NCI-H1105 (cell line): ENCODE measurements at regions not wholly inside any gene's neighbourhood (a gene's known extent, or its start where the extent isn't known, plus 50 kb on each side); places are given as distances from the start of the nearest gene placed in this dataset.

ENCODE experiments used
- DNase-seq: peaks from one replicate; lab custom pipeline; 2025; lab: John Stamatoyannopoulos, UW

DNA sequence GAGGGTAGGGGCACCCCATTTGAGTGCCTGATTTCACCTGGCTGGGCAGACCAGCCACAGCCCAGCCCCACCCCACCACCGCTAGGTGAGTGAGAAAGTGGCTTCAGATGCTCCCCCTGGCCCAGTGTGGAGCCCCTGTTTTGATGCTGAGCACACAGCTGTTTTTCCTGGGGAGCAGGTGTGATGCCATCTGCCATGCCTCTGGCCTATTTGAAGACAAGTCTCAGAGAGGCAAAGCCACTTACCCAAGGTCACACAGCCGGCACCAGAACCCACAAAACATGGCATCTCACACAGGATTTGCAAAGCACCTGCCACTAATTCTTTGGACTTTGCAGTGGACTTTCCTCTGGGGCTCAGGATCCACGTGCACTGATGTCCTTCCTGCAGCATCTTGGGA is 131.3 kb downstream of the INHBB start:
- no peak for DNase-seq

DNA sequence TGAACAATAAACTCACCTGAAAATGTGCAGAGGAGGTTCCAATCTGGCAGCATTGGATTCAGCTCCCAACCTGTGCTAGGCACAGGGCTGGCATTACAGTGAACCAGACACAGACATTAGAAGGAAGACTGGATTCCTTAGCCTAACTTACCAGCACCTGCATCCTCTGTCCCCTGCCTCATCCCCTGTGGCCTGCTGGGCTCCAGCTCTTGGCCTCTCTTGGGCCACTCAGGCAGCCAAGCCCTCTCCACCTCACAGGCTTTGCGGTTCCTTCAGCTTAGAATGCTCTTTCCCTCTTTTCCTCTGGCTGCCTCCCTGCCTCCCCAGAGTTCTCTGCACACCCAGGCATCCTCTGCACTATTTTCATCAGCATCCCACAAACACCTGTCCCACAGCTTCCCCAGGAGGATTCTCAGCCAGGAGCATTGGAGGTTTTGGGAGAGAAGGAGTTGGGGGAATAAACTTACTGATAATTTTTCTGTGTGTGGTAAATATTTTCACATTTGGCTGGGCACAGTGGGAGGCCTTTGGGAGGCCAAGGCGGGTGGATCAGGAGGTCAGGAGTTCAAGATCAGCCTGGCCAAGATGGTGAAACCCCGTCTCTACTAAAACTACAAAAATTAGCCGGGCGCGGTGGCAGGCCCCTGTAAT is 132.0 kb downstream of the INHBB start:
- DNase-seq = no peak

DNA sequence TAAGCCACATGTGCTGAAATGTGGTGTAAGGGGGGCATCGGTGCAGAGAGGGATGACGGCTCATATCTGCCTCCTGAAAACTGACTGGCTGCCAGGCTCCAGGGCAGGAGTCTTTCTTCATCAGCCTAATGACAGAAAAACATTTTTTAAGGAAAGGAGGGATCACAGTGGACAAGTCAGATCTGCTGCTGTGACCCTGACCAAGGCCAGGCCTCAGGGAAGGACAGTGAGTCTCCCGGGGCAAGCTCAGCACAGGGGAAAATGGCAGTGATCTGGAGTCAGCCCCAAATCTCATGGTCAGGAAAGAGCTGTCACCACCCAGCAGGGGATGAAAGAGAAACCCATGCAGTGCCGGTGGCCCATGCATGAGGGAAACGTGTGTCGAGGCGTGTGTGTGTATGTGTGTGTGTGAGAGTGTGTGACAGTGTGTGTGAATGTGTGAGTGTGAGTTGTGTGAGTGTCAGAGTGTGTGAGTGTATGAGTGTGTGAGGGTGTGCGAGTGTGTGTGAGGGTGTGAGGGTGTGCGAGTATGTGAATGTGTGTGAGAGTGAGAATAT is 134.5 kb downstream of the INHBB start:
- no peak for DNase-seq

DNA sequence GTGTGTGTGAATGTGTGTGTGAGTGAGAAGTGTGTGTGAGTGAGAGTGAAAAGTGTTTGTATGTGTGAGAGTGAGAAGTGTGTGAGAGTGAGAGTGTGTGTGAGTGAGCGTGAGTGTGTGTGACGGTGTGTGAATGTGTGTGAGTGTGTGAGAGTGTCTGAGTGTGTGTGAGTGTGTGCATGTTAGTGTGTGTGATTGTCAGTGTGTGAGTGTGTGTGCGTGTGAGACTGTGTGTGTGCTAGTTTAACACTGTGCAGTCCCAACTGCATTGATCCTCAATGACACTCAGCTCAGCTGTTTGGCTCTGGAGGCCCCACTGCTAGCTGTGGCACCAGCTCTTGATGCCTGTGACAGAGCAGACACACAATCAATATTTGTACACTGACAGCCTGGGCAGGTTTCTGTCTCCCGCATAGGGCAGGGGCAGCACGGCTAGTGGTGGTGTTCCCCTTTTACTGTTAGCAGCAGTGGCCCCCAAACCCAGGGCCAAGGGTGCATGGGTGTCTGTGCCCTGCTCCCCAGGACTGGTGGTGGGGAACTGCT is 135.0 kb downstream of the INHBB start:
- DNase-seq = no peak

DNA sequence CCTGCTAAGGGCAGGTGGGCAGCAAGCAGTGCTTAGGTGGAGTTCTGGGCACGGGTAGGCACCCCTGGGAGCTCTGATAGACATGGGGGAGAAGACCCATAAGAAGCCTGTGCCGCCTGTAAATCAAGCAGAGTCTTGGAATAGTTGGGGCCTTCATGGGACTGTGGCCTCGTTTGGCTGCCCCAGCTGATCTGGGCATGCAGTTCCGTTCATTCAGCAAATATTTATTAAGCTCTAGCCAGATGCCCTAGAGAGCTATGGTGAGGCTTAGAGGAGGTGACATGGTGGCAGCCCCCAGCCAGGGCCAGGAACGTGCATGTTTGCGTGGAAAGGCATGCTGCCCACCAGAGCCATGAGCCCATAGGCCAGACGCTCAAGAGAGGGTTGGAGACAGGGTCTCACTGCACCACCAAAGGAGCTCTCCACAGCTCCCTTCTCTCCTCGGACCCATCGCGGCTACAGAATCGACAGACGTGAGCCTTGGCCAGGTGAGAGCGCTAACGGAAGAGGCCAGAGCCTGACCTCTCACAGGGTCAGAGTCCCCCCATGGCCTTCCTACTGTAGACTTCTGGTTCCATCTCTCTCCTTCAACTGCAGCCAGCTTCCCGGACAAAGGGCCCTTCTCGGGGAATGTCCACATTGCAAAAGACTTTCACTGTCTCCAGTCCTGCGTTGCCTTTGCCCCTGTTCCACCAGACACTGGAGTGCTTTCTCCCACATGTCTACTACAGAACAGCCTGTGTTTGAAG is 135.7 kb downstream of the INHBB start:
- no peak for DNase-seq

DNA sequence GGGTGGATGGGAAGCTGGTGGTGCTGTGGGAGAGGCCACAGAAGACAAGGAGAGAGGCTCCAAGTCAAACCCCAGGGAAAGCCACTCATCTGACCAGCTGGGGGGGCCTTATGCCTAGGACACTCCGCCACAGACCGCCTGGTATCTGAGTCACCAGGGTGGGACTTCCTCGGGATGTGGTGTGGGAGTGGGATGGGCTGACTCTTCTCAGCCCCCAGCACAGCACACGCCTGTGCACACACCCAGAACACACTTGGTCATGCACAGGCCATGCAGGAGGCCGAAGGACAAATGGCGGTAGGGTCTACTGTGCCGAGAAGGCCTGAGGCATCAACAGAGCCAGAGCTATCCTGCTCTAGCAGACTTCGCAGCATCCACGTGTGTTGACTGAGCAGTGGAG is 136.4 kb downstream of the INHBB start:
- DNase-seq = no peak

DNA sequence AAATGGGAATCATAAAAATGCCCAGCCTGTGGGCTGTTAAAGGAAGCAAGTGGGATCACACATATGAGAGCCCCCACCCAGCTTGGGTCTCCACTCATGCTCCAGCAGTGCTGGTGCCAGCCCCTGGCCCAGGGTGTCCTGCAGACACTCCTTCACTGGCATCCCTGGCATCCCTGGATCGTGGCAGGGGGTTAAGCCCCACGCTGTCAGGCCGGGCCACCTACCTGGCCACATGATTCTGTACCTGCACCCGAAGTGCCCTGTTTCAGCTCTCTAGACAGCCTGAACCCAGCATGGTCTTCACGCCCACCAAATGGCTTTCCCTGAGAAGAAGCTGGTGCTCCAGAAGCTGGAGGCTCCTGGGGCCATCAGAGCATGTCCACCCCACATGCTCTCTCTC is 137.4 kb downstream of the INHBB start:
- no peak for DNase-seq

DNA sequence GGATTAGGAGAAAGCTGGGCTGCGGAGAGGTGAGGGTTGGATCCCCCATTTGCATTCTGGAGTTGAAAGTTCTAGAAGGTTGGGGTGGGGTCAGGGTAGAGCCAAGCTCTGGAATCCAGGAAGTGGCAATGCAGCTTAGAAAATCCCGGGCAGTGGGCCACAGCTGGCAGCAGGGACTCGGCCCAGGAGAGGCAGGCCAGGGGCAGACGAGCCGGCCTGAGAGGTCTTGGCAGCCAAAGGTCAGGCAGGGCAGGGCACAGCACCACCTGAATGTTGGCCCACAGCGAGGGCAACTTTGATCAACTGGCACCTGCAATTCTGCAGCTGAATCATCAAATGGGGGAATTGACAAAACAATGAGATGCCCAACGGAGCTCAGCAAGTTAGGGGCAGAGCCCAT is 139.2 kb downstream of the INHBB start:
- DNase-seq = no peak

DNA sequence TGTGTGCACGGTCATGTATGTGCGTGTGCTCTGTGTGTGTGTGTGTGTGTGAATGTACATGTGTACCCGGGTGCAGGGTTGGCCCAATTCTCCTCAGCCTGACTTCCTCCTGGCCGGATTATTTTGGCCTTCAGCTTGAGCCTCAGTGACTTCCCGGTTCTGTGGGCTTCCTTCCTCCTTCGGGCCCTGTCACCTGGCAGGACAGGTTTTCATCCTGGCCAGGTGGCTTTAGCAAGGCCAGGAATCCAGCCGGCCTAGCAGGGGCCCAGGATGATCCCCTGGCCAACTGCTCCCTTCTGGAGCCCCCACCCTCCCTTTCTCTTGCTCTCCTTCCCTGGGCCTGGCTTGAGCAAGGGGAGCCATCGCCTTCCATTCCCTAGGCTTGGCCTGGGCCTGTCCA is 140.5 kb downstream of the INHBB start:
- no peak for DNase-seq

DNA sequence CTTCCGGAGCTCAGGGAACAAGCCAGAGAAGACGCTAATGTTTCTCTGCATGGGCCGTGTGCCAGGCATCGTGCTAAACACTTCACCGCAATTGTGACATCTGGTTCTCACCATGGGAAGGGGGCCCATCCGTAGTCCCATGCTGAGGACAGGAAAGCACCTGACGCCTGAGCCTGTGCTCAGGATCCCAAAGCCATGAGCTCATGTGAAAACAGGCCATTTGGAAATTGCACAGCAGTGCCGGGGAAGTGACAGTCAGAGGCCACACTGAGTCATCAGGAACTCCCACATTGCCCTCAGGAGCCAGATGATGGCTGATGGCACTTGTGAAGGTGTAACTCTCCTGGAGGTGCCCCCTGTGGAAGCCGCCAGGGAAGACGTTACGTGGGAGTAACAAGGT is 141.0 kb downstream of the INHBB start:
- no peak for DNase-seq

DNA sequence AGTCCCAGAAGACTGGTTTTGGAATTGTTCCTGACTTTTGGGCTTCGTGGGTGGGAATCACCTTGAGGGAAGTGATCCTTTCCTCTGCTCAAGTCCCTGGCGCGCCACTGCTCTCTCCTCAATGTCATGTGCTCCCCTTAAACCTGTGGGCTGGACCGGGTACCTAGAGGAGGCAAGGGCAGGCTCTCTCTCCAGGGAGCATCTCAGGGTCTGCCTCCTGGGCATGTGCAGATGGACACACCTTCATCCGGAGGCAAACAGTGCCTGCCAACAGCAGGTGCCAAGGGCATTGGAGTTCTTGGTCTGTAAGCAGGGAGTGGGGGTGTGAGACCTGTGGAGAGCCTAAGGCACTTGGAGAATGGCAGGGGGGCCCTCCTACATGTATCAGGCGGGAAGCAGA is 142.6 kb downstream of the INHBB start:
- no peak for DNase-seq

DNA sequence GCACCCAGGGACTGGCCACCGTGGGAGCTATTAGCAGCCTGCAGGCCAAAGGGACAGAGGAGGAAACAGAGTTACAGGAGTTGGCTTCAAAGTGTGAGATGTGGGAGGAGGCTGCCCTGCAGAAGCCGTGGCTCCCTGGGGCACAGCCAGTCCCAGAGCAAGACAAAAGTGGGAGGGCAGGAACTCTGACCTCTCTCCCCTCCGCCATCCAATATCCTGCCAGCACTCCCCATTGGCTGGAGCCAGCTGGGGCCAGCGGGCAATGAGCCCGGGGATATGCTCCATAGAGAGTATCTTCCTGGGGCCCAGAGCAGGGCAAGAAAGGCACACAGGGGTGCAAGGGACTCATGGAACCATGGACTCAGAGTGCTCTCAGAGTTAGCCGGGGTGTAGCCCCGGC is 143.1 kb downstream of the INHBB start:
- no peak for DNase-seq

DNA sequence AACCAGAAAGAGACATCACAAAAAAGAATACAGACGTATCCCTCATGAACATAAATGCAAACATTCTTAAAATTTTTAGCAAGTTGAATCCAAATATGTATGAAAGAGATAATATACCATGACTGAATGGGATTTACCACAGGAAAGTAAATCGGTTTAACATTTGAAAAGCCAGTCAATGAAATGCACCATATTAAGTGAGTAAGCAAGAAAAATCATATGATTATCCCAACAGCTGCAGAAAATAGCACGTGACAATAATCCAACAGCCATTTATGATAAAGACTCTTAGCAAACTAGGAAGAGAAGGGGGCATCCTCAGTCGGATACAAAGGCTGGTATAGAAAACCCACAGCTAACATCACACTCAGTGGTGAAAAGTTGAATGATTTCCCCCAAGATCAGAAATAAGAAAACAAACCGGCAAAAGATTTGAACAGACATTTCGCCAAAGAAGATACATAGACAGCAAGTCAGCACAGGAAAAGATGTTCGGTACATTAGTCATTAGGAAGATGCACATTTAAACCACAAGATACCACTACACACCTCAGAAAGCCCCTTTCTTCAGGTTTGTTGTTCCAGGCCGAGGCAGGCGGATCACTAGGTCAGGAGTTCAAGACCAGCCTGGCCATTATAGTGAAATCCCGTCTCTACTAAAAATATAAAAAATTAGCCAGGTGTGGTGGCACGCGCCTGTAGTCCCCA is 144.3 kb downstream of the INHBB start:
- DNase-seq = no peak

DNA sequence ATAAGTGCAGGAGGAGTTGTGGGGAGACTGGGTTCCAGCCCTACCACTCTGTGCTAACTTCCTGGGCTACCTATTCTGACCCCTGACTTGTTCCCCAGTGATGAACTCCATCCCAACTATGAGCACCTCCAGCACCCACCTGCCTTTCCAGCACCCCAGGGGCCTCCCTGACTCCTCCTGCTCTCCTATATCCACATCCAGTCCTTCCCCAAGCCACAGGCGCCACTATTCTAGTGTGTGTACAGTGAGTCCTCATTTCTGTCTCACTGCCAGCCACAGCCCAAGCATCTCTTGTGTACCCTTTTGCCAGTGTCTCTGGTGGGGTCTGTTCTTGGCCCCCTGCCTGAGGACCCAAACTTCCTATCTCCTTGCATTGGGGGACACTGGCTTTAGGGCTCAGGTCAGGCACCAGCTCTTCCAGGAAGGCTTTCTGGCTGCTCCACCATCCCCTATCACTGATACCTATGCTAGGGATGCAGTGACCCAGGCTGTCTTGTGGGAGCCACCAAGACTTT is 145.2 kb downstream of the INHBB start:
- DNase-seq = no peak

DNA sequence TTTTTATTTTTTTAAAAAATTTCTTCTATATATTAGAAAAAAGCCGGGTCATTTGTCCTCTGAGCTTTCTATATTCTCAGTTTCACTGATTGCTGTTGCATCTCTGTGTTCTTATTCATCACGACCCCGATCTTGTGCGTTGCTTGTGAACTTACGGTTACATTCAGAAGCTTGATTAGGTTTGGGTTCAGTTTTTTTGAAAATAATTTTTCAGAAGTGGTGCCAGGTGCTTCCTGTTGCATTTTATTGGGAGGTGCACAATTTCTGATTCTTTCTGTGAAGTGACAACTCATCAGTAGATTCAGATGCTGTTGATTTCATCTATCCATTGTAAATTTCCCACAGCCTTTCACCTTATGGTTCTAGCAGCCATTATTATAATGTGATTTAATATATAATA is 147.3 kb downstream of the INHBB start:
- DNase-seq = no peak

DNA sequence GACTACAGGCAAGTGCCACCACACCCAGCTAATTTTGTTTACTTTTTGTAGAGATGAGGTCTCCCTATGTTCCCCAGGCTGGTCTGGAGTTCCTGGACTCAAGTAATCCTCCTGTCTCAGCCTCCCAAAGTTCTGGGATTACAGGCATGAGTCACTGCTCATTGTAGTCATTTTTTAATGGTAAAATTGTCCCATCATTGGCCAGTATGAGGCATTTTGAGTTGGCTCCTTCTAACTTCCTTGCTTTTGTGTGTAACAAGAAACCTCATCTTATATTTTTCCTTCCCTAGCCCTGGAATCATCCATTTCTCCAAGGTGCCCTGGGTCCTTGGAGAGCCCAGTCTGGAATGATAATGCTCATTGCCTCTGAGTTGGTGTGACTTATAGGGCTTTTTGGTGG is 148.5 kb downstream of the INHBB start:
- no peak for DNase-seq

DNA sequence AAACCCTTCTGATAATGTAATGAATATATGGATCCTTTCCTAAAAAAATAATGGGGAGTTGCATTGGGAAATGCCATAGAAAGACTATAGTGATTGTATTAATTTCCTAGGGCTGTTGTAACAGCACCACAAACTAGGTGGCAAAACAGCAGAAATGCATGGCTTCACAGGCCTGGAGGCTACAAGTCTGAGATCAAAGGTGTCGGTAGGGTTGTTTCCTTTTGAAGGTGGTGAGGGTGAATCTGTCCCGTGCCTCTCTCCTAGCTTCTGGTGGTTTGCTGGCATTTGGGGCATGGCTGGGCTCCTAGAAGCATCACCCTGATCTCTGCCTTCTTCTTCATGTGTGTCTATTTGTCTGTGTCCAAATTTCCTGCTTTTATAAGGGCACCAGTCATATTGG is 149.7 kb downstream of the INHBB start:
- DNase-seq = no peak

DNA sequence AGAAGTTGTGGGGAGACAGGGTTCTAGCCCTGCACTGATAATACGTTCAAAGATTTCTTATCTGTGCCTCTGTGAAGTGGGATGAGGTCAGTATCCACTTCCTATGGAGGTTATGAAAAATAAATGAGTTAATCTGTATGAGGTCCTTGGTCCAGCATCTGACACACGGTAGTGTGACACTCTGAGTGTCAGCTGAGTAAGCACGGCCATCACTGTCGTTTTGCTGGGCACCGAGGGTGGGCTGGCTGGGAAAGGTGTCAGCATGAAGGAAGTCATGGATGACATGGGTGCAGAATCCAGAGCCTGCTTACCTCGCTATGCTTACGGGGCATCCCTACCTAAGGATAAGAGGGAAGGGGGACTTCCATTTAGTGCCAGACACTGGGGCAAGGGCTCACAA is 150.3 kb downstream of the INHBB start:
- no peak for DNase-seq

DNA sequence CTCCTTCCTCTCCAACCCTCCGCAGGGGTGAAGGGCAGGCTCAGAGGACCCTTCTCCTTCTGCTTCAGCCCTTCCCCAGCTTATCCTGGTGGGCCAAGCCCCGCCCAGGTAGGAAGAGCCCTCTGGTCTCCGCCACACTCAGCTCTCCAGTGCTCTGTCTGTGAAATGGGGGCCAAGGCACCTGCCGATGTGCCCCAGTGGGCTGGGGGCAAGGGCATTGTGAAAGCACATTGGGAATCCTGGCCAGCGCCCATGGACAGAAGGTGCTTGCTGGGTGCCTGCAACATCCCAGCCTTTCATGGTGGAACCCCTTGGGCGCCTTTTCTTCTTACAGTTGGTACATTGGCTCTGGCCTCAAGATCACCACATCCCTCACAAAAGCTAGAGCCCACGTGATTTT is 150.8 kb downstream of the INHBB start:
- DNase-seq = no peak

DNA sequence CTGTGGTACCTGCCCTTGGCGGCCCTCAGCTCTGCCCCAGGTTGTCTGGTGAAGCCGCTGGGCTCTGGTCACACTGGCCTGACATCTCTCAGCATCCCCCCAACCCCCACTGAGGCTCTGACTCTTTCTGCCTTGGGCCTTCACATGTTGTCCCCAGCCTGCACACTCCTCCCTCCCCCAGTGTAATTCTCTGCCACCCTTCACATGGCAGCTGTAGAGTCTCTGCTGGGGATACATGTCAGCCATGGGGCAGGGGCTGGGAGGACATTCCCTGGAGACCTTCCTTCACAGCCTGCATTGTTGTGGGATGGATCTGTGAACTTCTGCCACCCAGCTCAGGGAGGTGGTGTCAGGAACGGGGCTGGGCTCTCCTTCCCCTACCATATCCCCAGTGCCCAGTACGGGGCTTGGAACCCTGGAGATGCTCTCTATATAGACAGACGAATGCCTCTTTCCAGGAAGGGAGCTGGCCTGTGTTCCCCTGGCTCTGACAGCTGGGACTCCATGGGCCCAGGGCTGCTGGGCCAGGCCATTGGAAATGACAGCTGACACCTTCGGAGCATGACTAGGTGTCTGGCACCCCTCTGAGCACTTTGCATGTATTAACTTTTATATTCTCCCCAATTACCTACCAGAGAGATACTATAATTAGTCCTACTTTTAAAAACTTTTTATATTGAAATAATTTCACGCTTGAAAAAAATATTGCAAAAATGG is 151.5 kb downstream of the INHBB start:
- no peak for DNase-seq

DNA sequence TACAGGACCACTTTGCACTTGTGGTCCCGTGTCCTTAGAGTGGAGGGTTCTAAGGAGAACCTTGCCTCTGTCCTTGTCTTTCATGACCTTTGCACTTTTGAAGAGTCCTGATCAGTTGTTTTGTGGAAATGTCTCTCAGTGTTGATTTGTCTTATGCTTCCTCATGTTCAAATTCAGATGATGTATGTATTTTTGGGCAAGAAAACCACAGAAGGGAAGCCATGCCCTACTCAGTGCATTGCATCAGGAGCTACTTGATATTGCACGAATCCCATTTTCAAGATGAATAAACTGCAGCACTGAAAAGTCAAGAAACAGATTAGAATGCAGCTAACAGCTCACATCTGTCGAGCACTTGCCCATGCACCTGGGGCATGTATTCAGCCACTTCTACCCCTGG is 152.2 kb downstream of the INHBB start:
- DNase-seq = no peak
